PC-9 (cell line): ENCODE measurements at regions not wholly inside any gene's neighbourhood (a gene's known extent, or its start where the extent isn't known, plus 50 kb on each side); places are given as distances from the start of the nearest gene placed in this dataset.

Experiments used
- BruUV-seq: library from RNA; stranded (reverse); fragments of 400-500 nt; replicated peaks from 2 replicates; lab custom pipeline; 2021; lab: Mats Ljungman, UMichigan
- CTCF ChIA-PET: fragments of 300-600 bp; sonication (Branson Sonifier 250); formaldehyde crosslinking; loops from one replicate; lab custom pipeline; 2022; ENCODE audit warnings: antibody characterized with exemption; lab: Charles Lee
- POLR2A ChIA-PET: fragments of 300-600 bp; sonication (Branson Sonifier 250); formaldehyde crosslinking; loops from one replicate; lab custom pipeline; 2022; ENCODE audit warnings: antibody characterized with exemption; ENCODE audit not compliant: unreplicated experiment; lab: Charles Lee
- DNase-seq, 2 experiments: peaks; one replicate each; pipeline versions ENCODE4 v3.0.0 to v3.0.0-alpha.2; 2015 to 2022; ENCODE audit warnings: mixed read lengths in 1 of 2
- H2AFZ ChIP-seq: fragments of 200-600 bp; sonication (generic); 2 replicates; pipeline ENCODE4 v1.8.1; 2017; ENCODE audit warnings: antibody characterized with exemption
- H3F3A ChIP-seq: fragments of 200-600 bp; sonication (generic); 2 replicates; pipeline ENCODE4 v1.8.1; 2017; ENCODE audit warnings: antibody characterized with exemption, mild to moderate bottlenecking, low read depth; ENCODE audit not compliant: insufficient read depth
- H3K27ac ChIP-seq: fragments of 200-600 bp; sonication (generic); 2 replicates; pipeline ENCODE4 v1.6.1; 2016; ENCODE audit warnings: mixed run types
- H3K27me3 ChIP-seq: fragments of 200-600 bp; sonication (generic); 2 replicates; pipeline ENCODE4 v1.6.1; 2016; ENCODE audit warnings: low read depth, mixed run types; ENCODE audit not compliant: insufficient read depth
- H3K36me3 ChIP-seq: fragments of 200-600 bp; sonication (generic); 2 replicates; pipeline ENCODE4 v1.6.1; 2016; ENCODE audit warnings: low read depth, mixed run types
- H3K4me1 ChIP-seq: fragments of 200-600 bp; sonication (generic); replicated peaks from 2 replicates; pipeline ENCODE4 v1.6.1; 2016; ENCODE audit warnings: mixed run types; ENCODE audit not compliant: insufficient read depth
- H3K4me2 ChIP-seq: fragments of 200-600 bp; sonication (generic); 2 replicates; pipeline ENCODE4 v1.6.1; 2017; ENCODE audit warnings: mixed run types
- H3K4me3 ChIP-seq: fragments of 200-600 bp; sonication (generic); 2 replicates; pipeline ENCODE4 v1.6.1; 2016; ENCODE audit warnings: mixed run types
- H3K79me2 ChIP-seq: fragments of 200-600 bp; sonication (generic); 2 replicates; pipeline ENCODE4 v1.6.1; 2017; ENCODE audit warnings: low read depth, mixed run types
- H3K9me2 ChIP-seq: fragments of 200-600 bp; sonication (generic); 2 replicates; pipeline ENCODE4 v1.8.1; 2017; ENCODE audit warnings: mild to moderate bottlenecking; ENCODE audit not compliant: insufficient read depth
- H3K9me3 ChIP-seq: fragments of 200-600 bp; sonication (generic); 2 replicates; pipeline ENCODE4 v1.8.1; 2016; ENCODE audit warnings: low read depth; ENCODE audit not compliant: insufficient read depth
- H4K20me1 ChIP-seq: fragments of 200-600 bp; sonication (generic); 2 replicates; pipeline ENCODE4 v1.8.1; 2017; ENCODE audit not compliant: insufficient read depth
- CTCF ChIP-seq: fragments of 200-600 bp; sonication (generic); conservative IDR thresholded peaks from 2 replicates; pipeline ENCODE4 v1.6.1; 2017; ENCODE audit warnings: mixed run types, antibody characterized with exemption, mild to moderate bottlenecking, moderate library complexity
- EZH2 ChIP-seq: fragments of 200-600 bp; sonication (generic); IDR thresholded peaks from 2 replicates; pipeline ENCODE4 v1.8.0; 2017; ENCODE audit warnings: antibody characterized with exemption, low read depth
- intact Hi-C: fragments of 100-400 bp; cut with micrococcal nuclease; formaldehyde crosslinking; loops from one replicate; pipeline ENCODE4 v1.10.0; 2022; ENCODE audit not compliant: unreplicated experiment

- CTCF ChIA-PET: no interaction called here
- TF ChIP-seq CTCF: no peak
- TF ChIP-seq EZH2: no peak
Measured at GRCh38 chr3:164365242-164365641, 713.1 kb downstream of the SI start.

GRCh38 chr3:164364111-164364510, 714.2 kb downstream of the SI start:
- BruUV-seq: no TSS peak
- no peak for DNase-seq

More at GRCh38 chr3:164365242-164365641, 713.1 kb downstream of the SI start:
- H3K4me3 ChIP-seq: no peak overlapping the region
- DNase-seq: no peak
- no peak overlapping the region for H3K4me2 ChIP-seq
- no peaks in the 10 kb centered on the region for H3K9me3 ChIP-seq
- intact Hi-C loops: no loop called here
- POLR2A ChIA-PET: no interaction called here
- H3K9me2 ChIP-seq: no peaks in the 10 kb centered on the region
- no peaks in the 10 kb centered on the region for H3K4me1 ChIP-seq
- H3K27me3 ChIP-seq: no peaks in the 10 kb centered on the region
- no peaks in the 10 kb centered on the region for H3F3A ChIP-seq
- H3K36me3 ChIP-seq: no peaks in the 10 kb centered on the region
- H3K27ac ChIP-seq: no peak overlapping the region
- H4K20me1 ChIP-seq: no peaks in the 10 kb centered on the region
- BruUV-seq: no TSS peak
- H2AFZ ChIP-seq: no peak overlapping the region
- no peaks in the 10 kb centered on the region for H3K79me2 ChIP-seq

GRCh38 chr3:164360738-164361406, 717.4 kb downstream of the SI start:
- Histone ChIP-seq H3K27me3 (no peaks in the 10 kb centered on the region), H3K27ac (no peak overlapping the region), H3K9me3 (no peaks in the 10 kb centered on the region), H3K4me1 (no peaks in the 10 kb centered on the region), H3K79me2 (no peaks in the 10 kb centered on the region), H2AFZ (peak overlapping the region; percentile 19; the same call in 1 of the 2 replicates), H3K4me2 (peak overlapping the region; percentile 25; the same call in 1 of the 2 replicates), H3K36me3 (no peaks in the 10 kb centered on the region), H3F3A (no peaks in the 10 kb centered on the region), H4K20me1 (no peaks in the 10 kb centered on the region), H3K4me3 (no peak overlapping the region), H3K9me2 (no peaks in the 10 kb centered on the region)
- DNase-seq: peak in 1 of 2 experiments; percentile 12
- BruUV-seq: no TSS peak
- ChIA-PET POLR2A (no interaction called here), CTCF (no interaction called here)
- intact Hi-C loops: no loop called here
- TF ChIP-seq CTCF (no peak), EZH2 (no peak)

More at GRCh38 chr3:164364111-164364510, 714.2 kb downstream of the SI start:
- TF ChIP-seq EZH2 (no peak), CTCF (no peak)
- Histone ChIP-seq H3K4me1 (no peaks in the 10 kb centered on the region), H3K27ac (no peak overlapping the region), H3K79me2 (no peaks in the 10 kb centered on the region), H3K9me3 (no peaks in the 10 kb centered on the region), H4K20me1 (no peaks in the 10 kb centered on the region), H3K9me2 (no peaks in the 10 kb centered on the region), H3K27me3 (no peaks in the 10 kb centered on the region), H3K4me3 (no peak overlapping the region), H3K36me3 (no peaks in the 10 kb centered on the region), H3F3A (no peaks in the 10 kb centered on the region), H3K4me2 (no peak overlapping the region), H2AFZ (no peak overlapping the region)
- ChIA-PET CTCF (no interaction called here), POLR2A (no interaction called here)
- intact Hi-C loops: no loop called here
